Activated CD8-positive, alpha-beta memory T cell treated with anti-CD3 and anti-CD28 coated beads, Interleukin-2, amount 50 U/mL, for 4 hours (primary cell): ENCODE measurements at regions not wholly inside any gene's neighbourhood (a gene's known extent, or its start where the extent isn't known, plus 50 kb on each side); places are given as distances from the start of the nearest gene placed in this dataset.

Experiments
- DNase-seq: peaks from one replicate; pipeline ENCODE4 v3.0.0-alpha.2; 2020

GRCh38 chr10:2488446-2489005 lies 578.8 kb upstream of the PFKP start:
- DNase-seq: no peak

- DNase-seq: no peak
Measured at GRCh38 chr10:2487921-2488320, 579.4 kb upstream of the PFKP start.

- no peak for DNase-seq
Measured at GRCh38 chr10:2478656-2479055, 588.7 kb upstream of the PFKP start.

GRCh38 chr10:2476812-2477553 lies 590.4 kb upstream of the PFKP start:
- no peak for DNase-seq

- DNase-seq: no peak
Measured at GRCh38 chr10:2476218-2476811, 591.0 kb upstream of the PFKP start.

- no peak for DNase-seq
Measured at GRCh38 chr10:2475711-2476217, 591.6 kb upstream of the PFKP start.

- no peak for DNase-seq
Measured at GRCh38 chr10:2471811-2472210, 595.5 kb upstream of the PFKP start.

GRCh38 chr10:2469802-2470201 lies 597.5 kb upstream of the PFKP start:
- DNase-seq: no peak

- DNase-seq: no peak
Measured at GRCh38 chr10:2464483-2464882, 602.9 kb upstream of the PFKP start.

GRCh38 chr10:2463316-2463715 lies 604.0 kb upstream of the PFKP start:
- DNase-seq: no peak

- no peak for DNase-seq
Measured at GRCh38 chr10:2462581-2462980, 604.8 kb upstream of the PFKP start.

- no peak for DNase-seq
Measured at GRCh38 chr10:2460812-2461211, 606.5 kb upstream of the PFKP start.

GRCh38 chr10:2459713-2460112 lies 607.6 kb upstream of the PFKP start:
- DNase-seq: no peak

GRCh38 chr10:2456834-2457233 lies 610.5 kb upstream of the PFKP start:
- DNase-seq: no peak

- no peak for DNase-seq
Measured at GRCh38 chr10:2445370-2445769, 622.0 kb upstream of the PFKP start.

- no peak for DNase-seq
Measured at GRCh38 chr10:2439983-2440382, 627.4 kb upstream of the PFKP start.

- no peak for DNase-seq
Measured at GRCh38 chr10:2439000-2439399, 628.3 kb upstream of the PFKP start.

GRCh38 chr10:2438248-2438939 lies 629.0 kb upstream of the PFKP start:
- DNase-seq: no peak

- no peak for DNase-seq
Measured at GRCh38 chr10:2436933-2437332, 630.4 kb upstream of the PFKP start.

- no peak for DNase-seq
Measured at GRCh38 chr10:2431961-2432360, 635.4 kb upstream of the PFKP start.

- DNase-seq: no peak
Measured at GRCh38 chr10:2427412-2427811, 639.9 kb upstream of the PFKP start.

- DNase-seq: no peak
Measured at GRCh38 chr10:2425320-2425719, 642.0 kb upstream of the PFKP start.

GRCh38 chr10:2414562-2414961 lies 652.8 kb upstream of the PFKP start:
- DNase-seq: no peak

GRCh38 chr10:2414039-2414438 lies 653.3 kb upstream of the PFKP start:
- no peak for DNase-seq
